Glutamatergic neuron (in vitro differentiated cells): ENCODE measurements at regions not wholly inside any gene's neighbourhood (a gene's known extent, or its start where the extent isn't known, plus 50 kb on each side); places are given as distances from the start of the nearest gene placed in this dataset.

Source experiments
- DNase-seq: peaks from one replicate; pipeline ENCODE4 v3.0.0; 2022
- H3K27ac Mint-ChIP-seq: one replicate; pipeline ENCODE4 v1.8.0; 2020; ENCODE audit warnings: mild to moderate bottlenecking, mixed read lengths, inconsistent platforms; ENCODE audit not compliant: unreplicated experiment
- H3K27me3 Mint-ChIP-seq: one replicate; pipeline ENCODE4 v1.8.0; 2020; ENCODE audit warnings: mild to moderate bottlenecking, moderate library complexity, mixed read lengths, inconsistent platforms; ENCODE audit not compliant: unreplicated experiment
- H3K36me3 Mint-ChIP-seq: one replicate; pipeline ENCODE4 v1.8.0; 2020; ENCODE audit warnings: mild to moderate bottlenecking, mixed read lengths, inconsistent platforms; ENCODE audit not compliant: unreplicated experiment
- H3K4me1 Mint-ChIP-seq: one replicate; pipeline ENCODE4 v1.8.0; 2020; ENCODE audit warnings: mild to moderate bottlenecking, low read depth, mixed read lengths, inconsistent platforms; ENCODE audit not compliant: unreplicated experiment
- H3K4me3 Mint-ChIP-seq: one replicate; pipeline ENCODE4 v1.8.0; 2020; ENCODE audit warnings: mild to moderate bottlenecking, mixed read lengths, inconsistent platforms; ENCODE audit not compliant: unreplicated experiment
- H3K9me3 Mint-ChIP-seq: one replicate; pipeline ENCODE4 v1.8.0; 2020; ENCODE audit warnings: mild to moderate bottlenecking, moderate library complexity, mixed read lengths, inconsistent platforms; ENCODE audit not compliant: unreplicated experiment
- TF ChIP-seq, protein P1 (sequence below): fragments of 200-600 bp; sonication (generic); IDR thresholded peaks from one replicate; pipeline ENCODE4 v1.5.0; 2021; ENCODE audit not compliant: partially characterized antibody, unreplicated experiment

DNA sequence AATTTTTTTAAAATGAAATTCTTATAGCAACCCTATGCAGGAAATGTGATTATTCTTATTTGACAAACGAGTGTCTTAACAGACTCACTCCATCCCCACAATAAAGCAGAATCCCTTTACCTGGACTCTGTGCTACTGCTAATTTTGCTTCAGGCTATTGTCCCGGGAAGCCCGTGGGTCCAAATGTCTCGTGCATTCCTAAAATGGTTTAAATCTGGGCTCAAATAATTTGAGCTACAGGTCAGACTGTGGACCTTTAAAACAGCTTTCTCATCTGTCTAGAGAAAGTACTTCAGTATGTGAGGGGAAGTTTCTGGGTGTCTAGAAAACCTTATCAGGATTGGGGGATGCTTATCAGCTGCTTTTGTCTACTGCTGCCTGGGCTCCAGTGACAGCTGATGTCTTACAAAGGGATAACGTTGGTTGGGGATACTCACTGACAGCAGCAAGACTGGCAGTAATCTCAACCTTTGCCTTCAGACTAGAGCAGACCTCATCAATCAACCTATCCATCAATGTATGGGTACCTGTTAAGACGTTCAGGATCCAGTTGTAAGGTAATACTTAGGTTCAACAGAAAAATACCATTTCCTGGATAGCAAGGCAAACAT lies 197.9 kb upstream of the CDH11 start:
- no peak for DNase-seq
- Mint-ChIP-seq H3K27ac (no peak overlapping the region), H3K27me3 (peaks cover 1% of the 10 kb centered on the region), H3K4me3 (no peak overlapping the region), H3K9me3 (peaks cover 5% of the 10 kb centered on the region), H3K36me3 (no peaks in the 10 kb centered on the region), H3K4me1 (peaks cover 11% of the 10 kb centered on the region)
- TF ChIP-seq, protein P1, sequence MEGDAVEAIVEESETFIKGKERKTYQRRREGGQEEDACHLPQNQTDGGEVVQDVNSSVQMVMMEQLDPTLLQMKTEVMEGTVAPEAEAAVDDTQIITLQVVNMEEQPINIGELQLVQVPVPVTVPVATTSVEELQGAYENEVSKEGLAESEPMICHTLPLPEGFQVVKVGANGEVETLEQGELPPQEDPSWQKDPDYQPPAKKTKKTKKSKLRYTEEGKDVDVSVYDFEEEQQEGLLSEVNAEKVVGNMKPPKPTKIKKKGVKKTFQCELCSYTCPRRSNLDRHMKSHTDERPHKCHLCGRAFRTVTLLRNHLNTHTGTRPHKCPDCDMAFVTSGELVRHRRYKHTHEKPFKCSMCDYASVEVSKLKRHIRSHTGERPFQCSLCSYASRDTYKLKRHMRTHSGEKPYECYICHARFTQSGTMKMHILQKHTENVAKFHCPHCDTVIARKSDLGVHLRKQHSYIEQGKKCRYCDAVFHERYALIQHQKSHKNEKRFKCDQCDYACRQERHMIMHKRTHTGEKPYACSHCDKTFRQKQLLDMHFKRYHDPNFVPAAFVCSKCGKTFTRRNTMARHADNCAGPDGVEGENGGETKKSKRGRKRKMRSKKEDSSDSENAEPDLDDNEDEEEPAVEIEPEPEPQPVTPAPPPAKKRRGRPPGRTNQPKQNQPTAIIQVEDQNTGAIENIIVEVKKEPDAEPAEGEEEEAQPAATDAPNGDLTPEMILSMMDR, result no peak

DNA sequence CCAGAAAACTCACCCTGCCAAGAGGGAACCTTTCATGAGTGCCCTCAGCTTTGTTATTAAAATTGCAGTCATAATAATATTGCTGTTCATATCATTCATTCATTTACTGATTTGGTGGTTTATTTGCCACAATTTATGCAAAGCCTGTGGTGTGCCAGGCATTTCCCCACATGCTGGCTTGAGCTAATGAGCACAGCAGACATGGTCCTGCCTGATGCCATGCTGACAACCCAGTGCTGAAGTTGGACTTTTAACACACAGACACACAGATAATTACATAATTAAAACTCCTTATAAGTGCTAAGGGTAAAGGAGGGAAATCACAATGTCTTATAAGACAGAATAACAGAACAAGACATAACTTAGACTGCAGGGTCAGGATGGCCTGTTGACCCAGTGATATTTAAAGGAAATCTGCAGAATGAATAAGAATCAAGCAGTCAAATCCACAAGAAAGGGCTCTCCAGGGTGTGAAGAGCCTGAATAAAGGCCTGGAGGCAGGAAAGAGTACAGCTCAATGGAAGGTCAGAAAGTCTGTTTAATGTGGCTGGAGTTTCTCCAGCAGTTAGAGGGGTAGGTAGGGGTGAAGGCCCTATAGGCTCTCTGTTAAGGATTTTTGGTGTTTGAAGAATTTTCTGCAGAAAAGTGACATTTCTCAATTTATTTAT lies 196.9 kb upstream of the CDH11 start:
- Mint-ChIP-seq H3K4me3 (no peak overlapping the region), H3K36me3 (no peaks in the 10 kb centered on the region), H3K27me3 (peaks cover 1% of the 10 kb centered on the region), H3K4me1 (peaks cover 11% of the 10 kb centered on the region), H3K9me3 (peaks cover 5% of the 10 kb centered on the region), H3K27ac (no peak overlapping the region)
- TF ChIP-seq, protein P1, result no peak
- DNase-seq, result no peak

DNA sequence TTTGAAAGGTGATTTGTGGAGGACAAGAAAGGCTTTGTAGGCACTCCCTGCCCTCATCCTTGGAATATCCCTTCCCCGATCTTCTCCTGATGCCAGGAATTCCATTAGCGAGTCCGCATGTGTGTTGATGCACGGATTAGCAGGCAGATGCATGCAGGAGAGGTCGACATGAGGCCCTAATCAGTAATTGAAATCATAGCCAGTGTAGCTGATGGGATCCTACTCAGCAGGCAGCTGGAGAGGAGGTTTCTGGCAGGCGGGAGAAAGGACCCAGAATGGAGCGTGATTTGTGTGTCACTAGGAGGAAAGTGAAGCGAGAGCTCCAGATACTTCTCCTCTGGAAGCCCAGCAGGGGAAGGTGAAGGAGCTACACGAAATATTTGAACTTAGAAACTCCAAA lies 196.3 kb upstream of the CDH11 start:
- H3K36me3 Mint-ChIP-seq, result no peaks in the 10 kb centered on the region
- peaks cover 5% of the 10 kb centered on the region for H3K9me3 Mint-ChIP-seq
- peaks cover 11% of the 10 kb centered on the region for H3K4me1 Mint-ChIP-seq
- peaks cover 1% of the 10 kb centered on the region for H3K27me3 Mint-ChIP-seq
- peak overlapping the region; percentile 3 for H3K4me3 Mint-ChIP-seq
- H3K27ac Mint-ChIP-seq, result peak overlapping the region; percentile 46
- TF ChIP-seq, protein P1, result no peak
- DNase-seq, result peak; percentile 40

DNA sequence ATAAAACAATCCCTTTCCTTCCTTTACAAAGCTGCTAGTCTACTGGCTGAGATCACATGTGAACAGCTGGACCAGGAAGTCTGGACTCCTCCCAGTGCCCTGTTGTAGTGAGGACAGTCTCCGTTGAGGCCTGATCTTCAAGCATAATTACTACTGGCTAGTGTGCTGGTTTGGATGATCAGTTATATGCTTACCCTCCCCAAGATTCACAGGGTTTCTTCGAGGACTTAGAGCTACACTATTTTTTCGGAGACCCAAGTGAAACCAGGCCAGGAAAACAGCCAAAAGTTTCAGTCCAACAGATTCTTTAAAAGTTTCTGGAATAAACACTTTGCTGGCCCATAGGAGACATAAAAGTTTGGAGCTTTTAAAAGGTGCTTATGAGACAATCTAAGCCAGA lies 194.9 kb upstream of the CDH11 start:
- no peak for DNase-seq
- no peak overlapping the region for H3K27ac Mint-ChIP-seq
- H3K9me3 Mint-ChIP-seq, result peaks cover 5% of the 10 kb centered on the region
- H3K36me3 Mint-ChIP-seq, result no peaks in the 10 kb centered on the region
- peaks cover 1% of the 10 kb centered on the region for H3K27me3 Mint-ChIP-seq
- H3K4me1 Mint-ChIP-seq, result peaks cover 11% of the 10 kb centered on the region
- TF ChIP-seq, protein P1, result no peak
- H3K4me3 Mint-ChIP-seq, result no peak overlapping the region

DNA sequence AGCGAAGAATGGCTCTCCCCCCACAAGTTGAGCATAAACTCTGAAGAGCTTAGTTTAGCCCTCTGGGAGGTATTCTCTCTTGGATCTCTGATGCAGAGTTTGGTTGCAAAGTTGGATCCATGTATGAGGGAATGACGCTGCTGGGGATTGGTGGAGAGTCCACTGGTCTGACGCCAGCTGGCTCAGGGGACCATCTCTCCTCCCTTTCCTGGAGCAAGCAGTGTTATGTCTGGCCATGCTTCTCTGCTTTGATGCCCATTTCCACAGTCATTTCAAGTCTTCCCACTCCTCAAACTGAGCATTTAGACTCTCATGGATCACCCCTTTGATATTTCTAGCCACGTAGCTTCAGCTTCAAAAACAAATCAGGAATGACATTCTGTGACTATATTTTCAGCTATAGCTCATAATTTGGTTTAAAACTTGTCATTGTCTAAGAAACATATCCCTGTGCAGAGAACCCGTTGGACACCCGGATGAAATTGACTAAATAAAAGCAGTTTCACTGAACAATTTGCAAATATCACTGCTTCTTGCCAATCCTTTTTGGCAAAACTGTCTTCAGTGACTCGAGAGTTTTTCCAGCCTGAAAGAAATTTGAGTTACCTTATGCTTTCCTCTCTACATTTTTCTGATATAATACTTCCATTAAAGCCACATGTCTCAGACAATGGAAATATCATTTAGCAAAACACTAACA lies 193.4 kb upstream of the CDH11 start:
- TF ChIP-seq, protein P1, result no peak
- no peak for DNase-seq
- Mint-ChIP-seq H3K4me1 (peaks cover 11% of the 10 kb centered on the region), H3K27ac (no peak overlapping the region), H3K4me3 (no peak overlapping the region), H3K36me3 (no peaks in the 10 kb centered on the region), H3K9me3 (peaks cover 5% of the 10 kb centered on the region), H3K27me3 (no peaks in the 10 kb centered on the region)
